ENCODE measurements at regions not wholly inside any gene's neighbourhood (a gene's known extent, or its start where the extent isn't known, plus 50 kb on each side); places are given as distances from the start of the nearest gene placed in this dataset.
"Not testable (repeated sequence)": the region's sequence is repeated elsewhere in the genome, so short reads cannot be mapped to it uniquely, and the experiment has no call there.

DNA sequence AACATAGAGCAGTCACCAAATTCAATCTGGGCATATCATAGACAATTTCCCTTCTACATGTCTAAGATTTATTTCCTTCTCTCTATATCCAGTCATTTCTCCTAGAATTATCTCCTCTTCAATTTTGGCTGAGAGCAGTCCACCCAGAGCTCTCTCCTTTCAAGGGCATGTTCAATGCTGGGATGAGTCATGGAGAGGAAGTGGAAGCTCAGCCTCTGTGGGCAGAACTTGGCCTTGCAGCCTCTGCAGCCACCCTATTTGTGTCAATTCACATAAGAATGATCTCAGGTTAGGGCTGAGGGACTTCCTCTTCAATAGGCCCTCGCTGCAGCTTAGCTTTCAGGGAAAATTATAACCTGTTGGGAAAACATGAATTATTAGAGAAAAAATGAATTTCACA, 560.8 kb downstream of the POM121L12 start:
- CTCF ChIA-PET, result no interaction called here
- no peaks in the 10 kb centered on the region for H3K27me3 Mint-ChIP-seq

GRCh38 chr7:53600296-53600695, 564.9 kb downstream of the POM121L12 start:
- peaks cover 39% of the 10 kb centered on the region for H3K9me3 Mint-ChIP-seq
- no peak overlapping the region for H3K4me3 Mint-ChIP-seq
- POLR2A ChIA-PET, result no interaction called here
- H3K36me3 Mint-ChIP-seq, result no peaks in the 10 kb centered on the region
- no peak for DNase-seq
- H3K27ac Mint-ChIP-seq, result no peak overlapping the region
- CTCF ChIA-PET, result no interaction called here
- intact Hi-C loops (cut with micrococcal nuclease), result no loop called here
- H3K4me1 Mint-ChIP-seq (ENCODE audit: low read depth), result no peaks in the 10 kb centered on the region
- no peaks in the 10 kb centered on the region for H3K27me3 Mint-ChIP-seq

More for the DNA sequence above, 560.8 kb downstream of the POM121L12 start:
- Mint-ChIP-seq H3K9me3 (peaks cover 44% of the 10 kb centered on the region), H3K36me3 (no peaks in the 10 kb centered on the region), H3K4me1 (ENCODE audit: low read depth) (no peaks in the 10 kb centered on the region), H3K4me3 (no peak overlapping the region), H3K27ac (no peak overlapping the region)
- POLR2A ChIA-PET, result no interaction called here
- no peak for DNase-seq
- intact Hi-C loops (cut with micrococcal nuclease), result no loop called here

- no peak overlapping the region for H3K4me3 Mint-ChIP-seq
- no peaks in the 10 kb centered on the region for H3K4me1 Mint-ChIP-seq (ENCODE audit: low read depth)
- peaks cover 35% of the 10 kb centered on the region for H3K9me3 Mint-ChIP-seq
- POLR2A ChIA-PET, result no interaction called here
- H3K36me3 Mint-ChIP-seq, result no peaks in the 10 kb centered on the region
- DNase-seq, result no peak
- H3K27me3 Mint-ChIP-seq, result no peaks in the 10 kb centered on the region
- CTCF ChIA-PET, result no interaction called here
- intact Hi-C loops (cut with micrococcal nuclease), result no loop called here
- H3K27ac Mint-ChIP-seq, result no peak overlapping the region
These were observed 567.5 kb downstream of the POM121L12 start for GRCh38 chr7:53602817-53603418.

DNA sequence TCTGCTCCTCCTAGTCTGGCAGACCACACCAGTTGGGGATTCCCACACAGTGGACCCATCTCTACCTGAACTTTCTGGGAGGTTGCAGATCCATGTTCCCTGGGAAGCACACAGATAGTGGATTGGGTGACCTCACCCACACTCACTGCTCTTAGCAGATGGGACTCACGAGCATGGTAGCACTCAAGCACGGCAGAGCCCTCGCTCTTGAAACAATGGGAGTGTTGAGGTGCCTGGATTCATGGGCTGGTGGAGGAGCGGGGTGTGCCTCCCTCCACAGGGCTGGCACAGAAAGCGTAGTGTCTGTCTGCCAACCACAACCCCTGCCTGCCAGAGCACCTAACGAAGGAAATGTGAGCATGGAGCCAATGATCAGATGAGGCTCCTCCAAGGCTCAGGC, 568.0 kb downstream of the POM121L12 start:
- H3K4me3 Mint-ChIP-seq, result no peak overlapping the region
- H3K27ac Mint-ChIP-seq, result no peak overlapping the region
- H3K27me3 Mint-ChIP-seq, result no peaks in the 10 kb centered on the region
- H3K9me3 Mint-ChIP-seq, result peaks cover 33% of the 10 kb centered on the region
- ChIA-PET POLR2A (no interaction called here), CTCF (no interaction called here)
- DNase-seq, result no peak
- no peaks in the 10 kb centered on the region for H3K4me1 Mint-ChIP-seq (ENCODE audit: low read depth)
- intact Hi-C loops (cut with micrococcal nuclease), result no loop called here
- no peaks in the 10 kb centered on the region for H3K36me3 Mint-ChIP-seq

DNA sequence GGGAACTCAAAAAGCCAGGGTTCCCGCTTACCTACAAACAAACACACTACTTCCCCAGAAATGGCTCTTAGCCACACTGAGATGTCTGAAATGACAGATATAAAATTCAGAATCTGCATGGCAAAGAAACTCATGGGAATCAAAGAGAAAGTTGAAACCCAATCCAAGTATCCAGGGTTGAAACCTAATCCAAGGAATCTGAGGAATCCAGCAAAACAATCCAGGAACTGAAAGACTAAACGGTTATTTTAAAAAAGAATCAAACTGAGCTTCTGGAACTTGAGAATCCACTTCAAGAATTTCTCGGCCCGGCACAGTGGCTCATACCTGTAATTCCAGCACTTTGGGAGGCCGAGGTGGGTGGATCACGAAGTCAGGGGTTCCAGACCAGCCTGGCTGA, 568.8 kb downstream of the POM121L12 start:
- Mint-ChIP-seq H3K36me3 (no peaks in the 10 kb centered on the region), H3K4me1 (ENCODE audit: low read depth) (no peaks in the 10 kb centered on the region), H3K4me3 (no peak overlapping the region), H3K27ac (no peak overlapping the region), H3K27me3 (no peaks in the 10 kb centered on the region), H3K9me3 (peaks cover 33% of the 10 kb centered on the region)
- CTCF ChIA-PET, result no interaction called here
- no peak for DNase-seq
- POLR2A ChIA-PET, result no interaction called here
- intact Hi-C loops (cut with micrococcal nuclease), result no loop called here

- CTCF ChIA-PET, result no interaction called here
- POLR2A ChIA-PET, result no interaction called here
- intact Hi-C loops (cut with micrococcal nuclease), result no loop called here
- Mint-ChIP-seq H3K4me1 (ENCODE audit: low read depth) (no peaks in the 10 kb centered on the region), H3K27me3 (no peaks in the 10 kb centered on the region), H3K4me3 (no peak overlapping the region), H3K36me3 (no peaks in the 10 kb centered on the region), H3K27ac (no peak overlapping the region), H3K9me3 (peaks cover 22% of the 10 kb centered on the region)
- DNase-seq, result no peak
These were observed 572.5 kb downstream of the POM121L12 start for GRCh38 chr7:53607961-53608360.

DNA sequence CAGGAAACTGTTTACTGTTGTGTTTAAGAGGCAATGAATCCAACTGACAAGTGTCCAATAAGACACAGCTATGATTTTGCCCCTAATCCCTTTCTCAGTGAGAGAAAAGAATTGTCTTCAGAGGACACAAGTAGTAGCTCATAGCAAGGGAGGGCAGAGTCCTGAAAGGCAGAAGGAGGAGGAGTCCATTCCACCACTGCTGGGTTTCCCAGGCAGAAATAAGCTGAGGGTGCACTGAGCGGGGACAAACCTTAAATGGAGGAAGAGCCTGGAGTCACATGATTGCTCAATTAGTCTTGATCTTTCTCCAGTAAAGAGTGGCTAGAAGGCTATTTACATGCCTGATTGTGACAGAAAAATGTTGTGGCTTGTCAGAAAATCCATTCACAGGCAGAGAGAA, 573.8 kb downstream of the POM121L12 start:
- Mint-ChIP-seq H3K27me3 (no peaks in the 10 kb centered on the region), H3K9me3 (peaks cover 20% of the 10 kb centered on the region), H3K36me3 (no peaks in the 10 kb centered on the region), H3K27ac (no peak overlapping the region), H3K4me1 (ENCODE audit: low read depth) (no peaks in the 10 kb centered on the region), H3K4me3 (no peak overlapping the region)
- no peak for DNase-seq
- ChIA-PET POLR2A (no interaction called here), CTCF (no interaction called here)
- intact Hi-C loops (cut with micrococcal nuclease), result no loop called here

DNA sequence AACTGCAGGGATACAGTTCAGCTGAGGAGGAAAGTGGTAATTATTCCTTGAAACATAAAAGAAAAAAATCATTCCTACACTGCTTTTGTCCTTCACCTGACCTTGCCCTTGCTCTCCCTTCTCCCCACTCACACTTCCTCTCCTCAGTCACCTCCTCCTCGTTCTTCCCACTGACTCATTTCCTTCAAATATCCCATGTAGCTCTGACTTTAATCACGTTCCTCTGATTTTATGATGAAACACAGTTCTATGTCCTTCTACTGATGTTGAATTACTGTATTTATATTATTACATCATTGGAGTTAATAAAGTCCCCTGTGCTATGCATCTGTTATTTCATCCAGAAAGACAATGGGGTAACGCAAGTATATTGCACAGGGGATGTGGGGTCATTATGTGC, 575.6 kb downstream of the POM121L12 start:
- Mint-ChIP-seq H3K36me3 (no peaks in the 10 kb centered on the region), H3K27me3 (no peaks in the 10 kb centered on the region), H3K9me3 (peaks cover 17% of the 10 kb centered on the region), H3K4me3 (no peak overlapping the region), H3K27ac (no peak overlapping the region), H3K4me1 (ENCODE audit: low read depth) (no peaks in the 10 kb centered on the region)
- intact Hi-C loops (cut with micrococcal nuclease), result no loop called here
- ChIA-PET POLR2A (no interaction called here), CTCF (no interaction called here)
- DNase-seq, result no peak

- ChIA-PET CTCF (no interaction called here), POLR2A (no interaction called here)
- no peak overlapping the region for H3K27ac Mint-ChIP-seq
- peaks cover 15% of the 10 kb centered on the region for H3K9me3 Mint-ChIP-seq
- H3K4me3 Mint-ChIP-seq, result no peak overlapping the region
- no peaks in the 10 kb centered on the region for H3K4me1 Mint-ChIP-seq (ENCODE audit: low read depth)
- no peaks in the 10 kb centered on the region for H3K36me3 Mint-ChIP-seq
- H3K27me3 Mint-ChIP-seq, result no peaks in the 10 kb centered on the region
- DNase-seq, result no peak
- intact Hi-C loops (cut with micrococcal nuclease), result no loop called here
These were observed 588.9 kb downstream of the POM121L12 start for GRCh38 chr7:53624356-53624755.

- H3K4me1 Mint-ChIP-seq (ENCODE audit: low read depth), result no peaks in the 10 kb centered on the region
- no peaks in the 10 kb centered on the region for H3K27me3 Mint-ChIP-seq
- H3K9me3 Mint-ChIP-seq, result peaks cover 16% of the 10 kb centered on the region
- no peak overlapping the region for H3K4me3 Mint-ChIP-seq
- H3K27ac Mint-ChIP-seq, result no peak overlapping the region
- DNase-seq, result no peak
- no peaks in the 10 kb centered on the region for H3K36me3 Mint-ChIP-seq
- CTCF ChIA-PET, result no interaction called here
- POLR2A ChIA-PET, result no interaction called here
- intact Hi-C loops (cut with micrococcal nuclease), result no loop called here
These were observed 593.3 kb downstream of the POM121L12 start for GRCh38 chr7:53628775-53629174.

GRCh38 chr7:53635251-53635650, 599.8 kb downstream of the POM121L12 start:
- POLR2A ChIA-PET, result not testable (repeated sequence)

DNA sequence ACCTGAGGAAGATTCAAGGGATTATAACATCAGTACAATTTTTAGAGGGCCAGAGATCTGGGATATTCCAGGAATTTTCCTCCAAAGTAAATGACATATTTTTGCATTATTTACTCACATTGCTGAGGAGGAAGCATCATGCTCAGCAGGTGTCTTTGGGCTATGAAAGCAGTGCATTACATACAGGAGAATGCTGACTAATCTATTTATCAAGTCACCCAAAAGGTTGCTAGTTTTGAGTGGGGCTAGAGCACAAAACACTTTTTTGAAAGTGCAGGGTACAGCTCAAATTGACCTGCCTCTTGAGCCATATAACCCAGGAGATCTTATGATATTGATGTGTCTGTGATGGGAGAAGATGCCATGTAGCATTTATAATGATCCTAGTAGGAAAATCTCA, 603.1 kb downstream of the POM121L12 start:
- H3K27me3 Mint-ChIP-seq, result no peaks in the 10 kb centered on the region
- H3K27ac Mint-ChIP-seq, result no peak overlapping the region
- intact Hi-C loops (cut with micrococcal nuclease), result no loop called here

More at GRCh38 chr7:53635251-53635650, 599.8 kb downstream of the POM121L12 start:
- H3K4me3 Mint-ChIP-seq; H3K4me1 Mint-ChIP-seq (ENCODE audit: low read depth); H3K27ac Mint-ChIP-seq; DNase-seq; CTCF ChIA-PET; intact Hi-C loops (cut with micrococcal nuclease); H3K36me3 Mint-ChIP-seq; H3K27me3 Mint-ChIP-seq: not testable (repeated sequence)
- peaks cover 34% of the 10 kb centered on the region for H3K9me3 Mint-ChIP-seq

DNA sequence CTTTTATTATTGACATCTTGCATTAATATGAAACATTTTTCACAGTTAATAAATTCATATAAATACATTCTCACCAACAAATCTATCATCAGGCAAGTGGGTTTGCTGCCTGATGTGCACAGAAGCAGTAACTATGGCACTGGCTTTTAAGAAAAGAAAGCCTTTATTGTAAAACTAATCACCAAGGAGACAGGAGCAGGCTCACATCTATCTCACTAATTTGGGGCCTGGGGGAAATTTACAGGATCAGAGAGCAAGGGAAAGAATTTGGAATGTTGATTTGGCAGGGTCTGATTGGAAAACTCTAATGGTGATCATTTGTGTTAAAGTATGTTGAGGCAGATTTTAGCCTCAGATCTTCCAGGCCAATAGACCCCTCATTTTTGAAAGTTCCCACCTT, 605.7 kb downstream of the POM121L12 start:
- H3K4me1 Mint-ChIP-seq (ENCODE audit: low read depth), result no peaks in the 10 kb centered on the region
- intact Hi-C loops (cut with micrococcal nuclease), result no loop called here
- CTCF ChIA-PET, result no interaction called here
- POLR2A ChIA-PET, result no interaction called here
- no peaks in the 10 kb centered on the region for H3K27me3 Mint-ChIP-seq
- no peak for DNase-seq
- H3K9me3 Mint-ChIP-seq, result peaks cover 19% of the 10 kb centered on the region
- H3K36me3 Mint-ChIP-seq, result no peaks in the 10 kb centered on the region
- no peak overlapping the region for H3K4me3 Mint-ChIP-seq
- H3K27ac Mint-ChIP-seq, result no peak overlapping the region

More for the DNA sequence above, 603.1 kb downstream of the POM121L12 start:
- Mint-ChIP-seq H3K4me3 (no peak overlapping the region), H3K4me1 (ENCODE audit: low read depth) (no peaks in the 10 kb centered on the region), H3K9me3 (peaks cover 31% of the 10 kb centered on the region), H3K36me3 (no peaks in the 10 kb centered on the region)
- ChIA-PET POLR2A (no interaction called here), CTCF (no interaction called here)
- no peak for DNase-seq

DNA sequence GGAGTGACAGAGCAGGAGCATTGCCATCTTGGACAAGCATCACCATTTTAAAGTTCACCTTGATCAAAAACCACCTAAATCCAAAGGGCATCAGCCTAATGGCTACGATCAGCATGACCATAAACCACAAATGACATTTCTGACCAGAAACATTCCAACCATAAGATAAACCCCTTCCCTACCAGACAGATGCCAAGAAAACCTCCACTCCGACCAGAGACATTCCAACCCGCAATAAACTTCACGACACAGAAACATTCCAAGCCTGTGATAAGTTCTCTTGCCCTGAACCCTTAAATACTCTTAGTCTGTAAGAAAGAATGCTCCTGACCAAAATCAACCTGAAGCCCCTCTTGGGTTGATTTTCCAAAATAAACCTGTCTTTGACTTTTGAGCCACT, 606.9 kb downstream of the POM121L12 start:
- no peak overlapping the region for H3K4me3 Mint-ChIP-seq
- no peak for DNase-seq
- no peaks in the 10 kb centered on the region for H3K27me3 Mint-ChIP-seq
- no peaks in the 10 kb centered on the region for H3K36me3 Mint-ChIP-seq
- no peak overlapping the region for H3K27ac Mint-ChIP-seq
- ChIA-PET CTCF (no interaction called here), POLR2A (no interaction called here)
- intact Hi-C loops (cut with micrococcal nuclease), result no loop called here
- H3K9me3 Mint-ChIP-seq, result peaks cover 17% of the 10 kb centered on the region
- H3K4me1 Mint-ChIP-seq (ENCODE audit: low read depth), result no peaks in the 10 kb centered on the region
